Astrocyte (in vitro differentiated cells and primary cell): ENCODE measurements at regions not wholly inside any gene's neighbourhood (a gene's known extent, or its start where the extent isn't known, plus 50 kb on each side); places are given as distances from the start of the nearest gene placed in this dataset.

Experiments used
- DNase-seq: peaks from one replicate; pipeline ENCODE4 v3.0.0-alpha.2; 2010; ENCODE audit warnings: low read depth
- FAIRE-seq: peaks from 2 replicates; lab custom pipeline; 2011; peaks lifted over from hg19 to GRCh38; lab: Jason Lieb, UNC
- H2AFZ ChIP-seq: 2 replicates; pipeline ENCODE4 v1.6.0; 2012; ENCODE audit warnings: low read depth, low read length, inconsistent platforms
- H3K27ac ChIP-seq: 2 replicates; pipeline ENCODE4 v1.5.1; 2011; ENCODE audit warnings: low read depth, low read length, inconsistent platforms
- H3K27me3 ChIP-seq: 2 replicates; pipeline ENCODE4 v1.6.0; 2011; ENCODE audit warnings: low read length, inconsistent platforms; ENCODE audit not compliant: insufficient read depth
- H3K36me3 ChIP-seq: 2 replicates; pipeline ENCODE4 v1.5.1; 2011; ENCODE audit warnings: low read length, inconsistent platforms; ENCODE audit not compliant: insufficient read depth
- H3K4me1 ChIP-seq: 2 replicates; pipeline ENCODE4 v1.5.1; 2011; ENCODE audit warnings: low read length, inconsistent platforms; ENCODE audit not compliant: insufficient read depth
- H3K4me2 ChIP-seq: 2 replicates; pipeline ENCODE4 v1.6.0; 2012; ENCODE audit warnings: low read length, inconsistent platforms
- H3K4me3 ChIP-seq: 2 replicates; pipeline ENCODE4 v1.5.1; 2011; ENCODE audit warnings: low read depth, mild to moderate bottlenecking, low read length, inconsistent platforms; ENCODE audit not compliant: insufficient read depth
- H3K79me2 ChIP-seq: 2 replicates; pipeline ENCODE4 v1.6.0; 2012; ENCODE audit warnings: mild to moderate bottlenecking, low read length, inconsistent platforms; ENCODE audit not compliant: insufficient read depth
- H3K9ac ChIP-seq: 2 replicates; pipeline ENCODE4 v1.6.0; 2012; ENCODE audit warnings: mild to moderate bottlenecking, low read length, inconsistent platforms
- H3K9me3 ChIP-seq: 2 replicates; pipeline ENCODE4 v1.5.1; 2012; ENCODE audit warnings: low read depth, mild to moderate bottlenecking, low read length, inconsistent platforms; ENCODE audit not compliant: insufficient read depth
- H4K20me1 ChIP-seq: 2 replicates; pipeline ENCODE4 v1.6.0; 2012; ENCODE audit warnings: low read length, inconsistent platforms; ENCODE audit not compliant: insufficient read depth
- H3K27ac Mint-ChIP-seq: one replicate; pipeline ENCODE4 v1.8.0; 2021; ENCODE audit warnings: mild to moderate bottlenecking, mixed read lengths; ENCODE audit not compliant: unreplicated experiment
- H3K27me3 Mint-ChIP-seq: one replicate; pipeline ENCODE4 v1.8.0; 2021; ENCODE audit warnings: low read depth, mixed read lengths; ENCODE audit not compliant: unreplicated experiment
- H3K36me3 Mint-ChIP-seq: one replicate; pipeline ENCODE4 v1.8.0; 2021; ENCODE audit warnings: low read depth, mixed read lengths; ENCODE audit not compliant: unreplicated experiment
- H3K4me1 Mint-ChIP-seq: one replicate; pipeline ENCODE4 v1.8.0; 2021; ENCODE audit warnings: low read depth, mixed read lengths; ENCODE audit not compliant: unreplicated experiment
- H3K4me3 Mint-ChIP-seq: one replicate; pipeline ENCODE4 v1.8.0; 2021; ENCODE audit warnings: mild to moderate bottlenecking, moderate library complexity, mixed read lengths; ENCODE audit not compliant: unreplicated experiment
- H3K9me3 Mint-ChIP-seq: one replicate; pipeline ENCODE4 v1.8.0; 2021; ENCODE audit warnings: mild to moderate bottlenecking, mixed read lengths; ENCODE audit not compliant: unreplicated experiment
- CTCF ChIP-seq: IDR thresholded peaks from 2 replicates; pipeline ENCODE4 v1.5.1; 2011; ENCODE audit warnings: low read depth, mild to moderate bottlenecking, inconsistent platforms, low read length, moderate library complexity; ENCODE audit not compliant: insufficient read depth
- EZH2 ChIP-seq: IDR thresholded peaks from 2 replicates; pipeline ENCODE4 v1.6.1; 2012; ENCODE audit warnings: mild to moderate bottlenecking, low read length, inconsistent platforms; ENCODE audit not compliant: insufficient read depth

- Histone ChIP-seq H3K27me3 (no peaks in the 10 kb centered on the region), H3K9ac (no peak overlapping the region), H2AFZ (no peak overlapping the region), H3K9me3 (no peaks in the 10 kb centered on the region), H4K20me1 (no peaks in the 10 kb centered on the region), H3K79me2 (no peaks in the 10 kb centered on the region), H3K27ac (peak overlapping the region; percentile 2), H3K4me1 (no peaks in the 10 kb centered on the region), H3K36me3 (no peaks in the 10 kb centered on the region), H3K4me2 (no peak overlapping the region), H3K4me3 (no peak overlapping the region)
- Mint-ChIP-seq H3K27ac (peak overlapping the region; percentile 88), H3K9me3 (no peaks in the 10 kb centered on the region), H3K4me1 (peaks cover 18% of the 10 kb centered on the region), H3K27me3 (no peaks in the 10 kb centered on the region), H3K36me3 (no peaks in the 10 kb centered on the region), H3K4me3 (peak overlapping the region; percentile 14)
- FAIRE-seq (no peak), DNase-seq (no peak)
- TF ChIP-seq EZH2 (no peak), CTCF (no peak)
These were observed 608.7 kb upstream of the REG3G start for GRCh38 chr2:78416625-78417300.

GRCh38 chr2:78417355-78417754, 608.1 kb upstream of the REG3G start:
- Histone ChIP-seq H4K20me1 (no peaks in the 10 kb centered on the region), H2AFZ (no peak overlapping the region), H3K27ac (peak overlapping the region; percentile 38), H3K4me3 (no peak overlapping the region), H3K4me2 (no peak overlapping the region), H3K36me3 (no peaks in the 10 kb centered on the region), H3K27me3 (no peaks in the 10 kb centered on the region), H3K9ac (no peak overlapping the region), H3K9me3 (no peaks in the 10 kb centered on the region), H3K79me2 (no peaks in the 10 kb centered on the region), H3K4me1 (no peaks in the 10 kb centered on the region)
- DNase-seq, result no peak
- Mint-ChIP-seq H3K36me3 (no peaks in the 10 kb centered on the region), H3K4me3 (no peak overlapping the region), H3K9me3 (no peaks in the 10 kb centered on the region), H3K4me1 (peaks cover 18% of the 10 kb centered on the region), H3K27me3 (no peaks in the 10 kb centered on the region), H3K27ac (peak overlapping the region; percentile 88)
- TF ChIP-seq EZH2, result no peak
- FAIRE-seq, result no peak

- Histone ChIP-seq H3K4me2 (no peak overlapping the region), H3K4me3 (no peak overlapping the region), H3K4me1 (no peaks in the 10 kb centered on the region), H3K27ac (peak overlapping the region; percentile 38), H2AFZ (no peak overlapping the region), H3K79me2 (no peaks in the 10 kb centered on the region), H3K9me3 (no peaks in the 10 kb centered on the region), H3K27me3 (no peaks in the 10 kb centered on the region), H3K36me3 (no peaks in the 10 kb centered on the region), H3K9ac (no peak overlapping the region), H4K20me1 (no peaks in the 10 kb centered on the region)
- H3K4me1 Mint-ChIP-seq, result peaks cover 18% of the 10 kb centered on the region
- FAIRE-seq, result no peak
- H3K27me3 Mint-ChIP-seq, result no peaks in the 10 kb centered on the region
- no peaks in the 10 kb centered on the region for H3K9me3 Mint-ChIP-seq
- H3K4me3 Mint-ChIP-seq, result no peak overlapping the region
- H3K36me3 Mint-ChIP-seq, result no peaks in the 10 kb centered on the region
- peak overlapping the region; percentile 63 for H3K27ac Mint-ChIP-seq
- no peak for TF ChIP-seq CTCF
- no peak for TF ChIP-seq EZH2
- DNase-seq, result no peak
These were observed 607.5 kb upstream of the REG3G start for GRCh38 chr2:78418021-78418420.
